Stromal cell of bone marrow (primary cell): ENCODE measurements at regions not wholly inside any gene's neighbourhood (a gene's known extent, or its start where the extent isn't known, plus 50 kb on each side); places are given as distances from the start of the nearest gene placed in this dataset.
"Not testable (repeated sequence)": the region's sequence is repeated elsewhere in the genome, so short reads cannot be mapped to it uniquely, and the experiment has no call there.

Source experiments
- DNase-seq: peaks from one replicate; pipeline ENCODE4 v3.0.0-alpha.2; 2012; ENCODE audit warnings: low read depth

DNA sequence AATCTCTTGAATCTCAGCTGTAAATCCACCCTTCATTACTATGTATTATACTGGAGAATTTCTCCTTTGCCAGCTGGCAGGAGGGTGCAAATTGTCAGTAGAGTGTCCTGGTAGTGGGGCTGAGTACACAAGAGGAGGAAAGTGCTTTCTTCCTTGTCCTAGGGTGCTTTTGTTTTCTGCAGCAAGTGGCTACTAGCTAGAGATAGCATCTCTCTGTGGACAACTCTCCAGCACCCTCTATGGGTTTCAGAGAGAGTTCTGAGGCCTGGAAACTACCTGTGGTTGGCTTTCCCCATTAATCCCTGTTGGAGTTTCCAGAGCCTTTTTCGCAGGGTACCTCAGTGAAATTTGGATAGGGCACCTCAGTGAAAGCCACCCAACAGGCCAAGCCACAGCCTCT lies 422.5 kb upstream of the RGS17 start:
- DNase-seq = no peak

DNA sequence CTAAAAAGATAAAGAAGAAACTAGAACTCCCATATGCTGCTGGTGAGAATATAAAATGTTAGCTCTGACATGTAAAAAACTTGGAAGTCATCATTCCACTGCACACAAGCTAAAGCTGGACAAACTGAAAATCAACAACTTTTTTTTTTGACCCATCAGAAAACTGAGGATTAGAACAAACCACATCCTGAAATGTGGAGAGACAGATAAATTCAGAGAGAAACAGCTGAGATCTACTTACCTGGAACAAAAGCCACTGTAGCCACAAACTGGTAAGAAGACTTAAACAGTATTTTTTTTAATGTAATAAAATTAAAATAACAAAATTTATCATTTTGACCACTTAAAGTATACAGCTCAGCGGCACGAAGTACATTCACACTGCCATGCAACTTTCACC lies 408.5 kb upstream of the RGS17 start:
- no peak for DNase-seq

DNA sequence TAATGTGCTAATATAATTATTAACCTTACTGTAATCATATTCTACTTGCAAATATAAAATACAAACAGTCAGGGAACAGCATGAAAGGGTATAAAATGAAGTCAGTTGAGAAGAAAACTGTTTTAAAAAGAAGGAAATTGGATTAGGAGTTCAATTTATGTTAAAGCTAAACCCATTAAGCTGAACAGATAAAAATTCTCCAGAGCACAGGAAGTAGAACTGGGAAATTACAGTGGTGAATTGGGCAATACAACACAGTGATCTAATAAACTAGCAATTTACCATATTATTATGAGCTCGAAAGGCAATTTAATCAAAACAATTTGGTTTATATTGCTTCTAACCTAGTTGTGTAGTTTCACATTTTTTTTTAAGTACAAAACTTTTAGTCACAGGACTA lies 407.4 kb upstream of the RGS17 start:
- no peak for DNase-seq

DNA sequence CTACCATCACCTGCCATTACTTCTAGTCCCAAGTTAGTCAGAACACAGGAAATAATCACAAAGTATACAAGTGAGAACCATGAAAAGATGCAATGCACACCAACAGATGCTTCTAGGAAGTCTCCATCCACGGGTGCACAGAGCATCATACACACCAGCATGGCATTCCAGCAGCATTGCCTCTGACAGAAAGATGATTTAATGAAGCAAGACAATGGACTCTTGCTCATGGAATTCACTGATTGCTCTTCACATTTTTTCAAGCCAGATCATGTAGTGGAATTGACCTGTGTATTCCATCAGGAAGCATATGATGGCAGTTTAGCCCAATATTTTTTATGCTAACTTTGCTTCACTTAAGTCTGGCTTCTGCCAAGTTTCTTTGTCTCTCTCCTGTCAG lies 406.3 kb upstream of the RGS17 start:
- DNase-seq = no peak

DNA sequence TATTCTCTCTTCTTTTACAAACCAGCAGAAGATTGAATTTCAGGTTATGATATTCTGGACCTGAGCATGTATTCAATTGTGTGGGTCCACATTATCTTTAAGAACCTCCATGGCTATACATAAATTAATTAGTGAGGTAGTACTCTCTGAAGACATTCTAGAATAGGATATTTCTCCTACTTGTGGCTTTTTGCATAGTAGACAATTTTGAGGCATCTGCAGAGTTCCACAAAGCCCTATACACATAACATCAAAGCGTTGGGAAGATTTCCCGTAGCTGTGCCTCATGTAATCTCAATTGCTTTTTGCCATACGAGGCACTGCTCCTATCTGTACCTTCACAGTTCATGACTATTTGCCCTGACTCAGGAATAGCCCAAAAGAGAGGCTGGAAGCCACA lies 395.4 kb upstream of the RGS17 start:
- no peak for DNase-seq

DNA sequence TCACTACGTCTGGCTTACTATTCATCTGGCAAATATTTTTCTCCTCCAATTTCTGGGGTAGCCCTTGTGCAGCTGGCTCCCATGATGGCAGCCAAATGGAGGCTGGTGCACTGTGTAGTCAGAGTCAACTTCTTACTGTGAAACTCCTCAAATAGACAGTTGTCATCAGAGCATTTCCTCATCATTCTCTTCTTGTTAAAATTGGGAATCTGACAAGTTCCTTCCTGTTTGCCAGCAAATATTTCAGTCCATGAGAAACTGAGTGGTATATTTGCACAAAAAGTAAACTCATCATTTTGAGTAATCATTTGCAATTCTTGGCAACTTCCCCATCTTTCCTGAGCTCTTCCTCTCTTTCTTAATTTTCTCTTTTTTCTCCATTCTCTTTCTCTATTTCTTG lies 394.9 kb upstream of the RGS17 start:
- DNase-seq = no peak

DNA sequence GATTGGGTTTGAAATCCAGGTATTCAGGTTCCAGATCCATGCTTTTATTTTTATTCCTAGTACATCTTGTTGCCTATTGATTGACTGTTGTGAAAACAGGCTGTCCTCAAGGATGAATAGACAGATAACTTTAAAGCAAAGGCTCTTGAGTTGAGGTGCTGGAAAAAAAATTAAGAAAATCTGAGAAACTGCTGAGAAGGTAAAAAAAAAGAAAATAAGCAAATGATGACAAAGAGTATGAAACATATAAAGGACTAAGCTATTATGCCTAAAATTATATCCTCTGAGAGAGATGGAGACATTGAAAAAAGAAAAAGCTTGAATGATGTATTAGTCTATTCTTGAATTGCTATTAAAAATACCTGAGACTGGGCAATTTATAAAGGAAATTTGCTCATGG lies 392.3 kb upstream of the RGS17 start:
- DNase-seq = no peak

DNA sequence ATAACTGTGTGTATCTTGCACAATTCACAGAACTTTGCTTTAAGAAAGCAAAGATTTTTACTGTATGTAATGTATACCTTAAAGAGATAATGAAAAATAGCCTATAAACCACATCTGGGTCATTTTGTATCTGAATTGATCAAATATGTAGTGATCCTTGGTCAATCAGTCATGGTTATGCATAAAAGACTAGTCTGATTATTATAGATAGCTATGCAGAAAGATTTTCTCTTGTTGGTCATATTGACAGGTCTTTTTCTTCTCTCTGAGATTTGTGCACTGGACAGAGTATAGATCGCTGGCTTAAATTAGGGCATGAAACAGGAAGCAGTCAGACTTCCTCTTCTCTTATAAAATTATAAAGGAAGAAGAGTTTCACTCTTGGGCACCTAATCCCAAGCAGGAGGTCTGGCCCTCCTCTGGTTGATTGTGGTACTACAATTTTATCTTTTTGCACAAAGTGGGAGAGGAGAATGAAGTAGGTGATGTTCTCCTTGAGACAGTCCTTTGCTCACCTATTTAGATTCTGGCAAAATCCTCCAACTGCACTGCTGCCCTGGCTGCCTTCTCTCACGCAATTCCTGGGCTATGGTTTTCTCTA lies 380.9 kb upstream of the RGS17 start:
- peak; percentile 7 for DNase-seq

DNA sequence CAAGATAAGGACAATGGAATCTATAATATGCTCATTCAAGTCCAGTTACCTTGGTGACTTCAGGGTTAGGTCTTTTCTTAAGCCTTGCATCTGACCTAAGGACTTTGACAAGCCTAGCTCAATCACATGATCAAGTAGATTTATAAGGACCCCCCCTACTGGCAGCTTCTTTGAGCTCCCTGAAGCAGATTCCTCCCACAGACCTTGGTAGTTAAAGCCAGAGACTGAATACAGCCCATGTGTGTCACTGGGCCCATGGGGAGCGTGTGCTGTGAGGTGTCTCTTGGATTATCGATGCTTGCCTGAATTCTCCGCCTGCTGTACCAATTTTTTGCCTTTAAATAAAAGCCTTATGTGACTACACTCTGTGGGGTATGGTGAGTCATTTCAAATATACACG lies 372.7 kb upstream of the RGS17 start:
- DNase-seq = no peak

DNA sequence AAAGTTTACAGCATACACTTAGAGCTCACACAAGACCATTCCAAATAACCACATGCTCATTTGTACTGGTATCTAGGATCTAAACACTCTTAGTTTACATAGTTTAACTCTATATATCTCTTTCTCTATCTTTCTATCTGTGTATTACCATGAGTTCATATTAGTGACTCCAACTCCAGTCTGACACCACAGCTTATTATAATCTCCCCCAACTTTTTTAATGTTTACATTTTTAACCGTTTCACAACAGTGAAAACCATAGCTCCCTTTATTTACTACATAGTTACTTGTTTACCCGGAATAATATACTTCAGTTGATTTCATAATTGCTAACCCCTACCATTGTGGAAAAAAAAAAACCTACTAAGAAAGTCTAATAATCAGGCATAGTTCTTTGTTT lies 362.4 kb upstream of the RGS17 start:
- DNase-seq = no peak

DNA sequence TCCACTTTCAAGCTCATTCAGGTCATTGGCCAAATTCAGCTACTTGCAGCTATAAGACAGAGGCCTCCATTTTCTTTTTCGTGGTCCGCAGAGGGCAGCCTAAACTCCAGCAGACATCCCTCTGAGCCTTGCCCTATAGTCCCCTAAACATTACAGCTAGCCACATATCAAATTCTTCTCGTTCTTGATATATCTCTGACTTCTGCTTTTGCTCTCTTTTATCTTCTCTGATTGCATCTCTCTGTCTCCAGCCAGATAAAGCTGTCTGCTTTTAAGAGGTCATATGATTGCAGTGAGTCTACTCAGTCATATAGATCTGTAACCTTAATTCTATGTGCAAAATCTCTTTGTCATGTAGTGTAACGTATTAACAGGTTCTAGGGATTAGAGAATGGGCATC lies 358.4 kb upstream of the RGS17 start:
- DNase-seq = no peak

DNA sequence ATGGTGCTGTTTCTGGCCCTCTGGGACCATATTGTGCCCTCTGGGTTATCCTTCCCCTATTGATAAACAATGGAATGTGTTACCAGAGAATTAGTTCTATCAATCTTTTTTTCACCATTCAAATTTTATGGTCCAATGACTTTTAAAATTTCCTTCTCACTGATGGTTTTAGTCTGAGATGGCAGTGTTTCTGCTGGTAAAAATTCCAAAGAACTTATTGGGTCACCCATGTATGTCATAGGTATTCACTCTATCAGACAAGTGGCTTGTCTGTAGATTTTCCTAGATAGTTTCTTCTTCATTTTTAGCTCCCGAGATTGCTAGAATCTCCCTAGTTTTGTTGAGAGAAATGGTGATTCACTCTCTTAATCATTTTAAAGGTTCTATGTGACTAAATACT lies 357.2 kb upstream of the RGS17 start:
- no peak for DNase-seq

DNA sequence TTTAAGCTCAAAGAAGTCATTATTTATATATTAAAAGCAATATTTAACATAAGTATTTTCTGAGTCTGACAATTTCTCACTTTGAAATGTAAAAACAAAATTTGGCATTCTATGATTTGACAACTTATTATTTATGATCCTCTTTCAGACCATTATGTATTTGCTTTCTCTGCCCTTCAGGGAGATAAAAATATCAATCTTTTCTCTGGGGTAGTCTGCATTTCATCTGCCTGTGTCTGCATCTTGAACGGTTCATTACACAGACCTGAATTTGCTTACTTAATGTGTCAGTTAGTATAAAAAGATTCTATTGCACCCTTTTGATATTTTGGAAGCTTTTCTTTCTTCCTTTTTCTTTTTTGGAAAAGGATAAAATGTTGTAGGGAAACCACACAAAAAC lies 354.0 kb upstream of the RGS17 start:
- DNase-seq = no peak

DNA sequence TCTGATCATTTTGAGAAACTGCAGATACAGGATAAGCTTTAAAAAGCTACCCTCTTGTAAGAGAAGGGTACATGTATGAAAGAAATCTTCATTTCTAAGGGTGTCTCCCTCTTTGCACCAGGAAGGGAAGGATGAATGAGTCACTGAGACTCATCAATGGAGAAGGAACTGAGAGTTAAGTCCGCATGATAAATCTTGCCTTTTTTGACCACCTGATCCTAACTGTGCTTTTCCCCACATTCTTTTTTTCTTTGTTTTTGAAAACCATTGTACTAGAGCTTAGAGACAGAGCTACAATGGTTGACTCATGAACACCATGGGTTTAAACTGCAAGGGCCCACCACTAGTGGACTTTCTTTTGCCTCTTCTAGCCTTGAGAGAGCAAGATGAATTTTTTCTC lies 353.0 kb upstream of the RGS17 start:
- DNase-seq = no peak

DNA sequence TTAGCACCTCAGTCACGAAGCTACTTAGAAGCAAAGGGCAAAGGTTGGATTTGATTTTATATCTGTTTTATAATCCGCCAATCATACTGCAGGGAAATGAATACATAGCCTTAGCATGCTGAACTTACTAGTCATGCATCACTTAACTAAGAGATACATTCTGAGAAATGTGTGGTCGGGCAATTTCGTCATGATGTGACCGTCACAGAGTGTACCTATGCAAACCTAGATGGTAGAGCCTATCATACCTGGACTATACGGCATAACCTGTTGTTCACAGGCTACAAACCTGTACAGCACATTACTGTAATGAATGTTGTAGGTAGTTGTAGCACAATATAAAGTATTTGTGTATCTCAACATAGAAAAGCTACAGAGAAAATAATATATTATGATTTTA lies 345.2 kb upstream of the RGS17 start:
- no peak for DNase-seq

DNA sequence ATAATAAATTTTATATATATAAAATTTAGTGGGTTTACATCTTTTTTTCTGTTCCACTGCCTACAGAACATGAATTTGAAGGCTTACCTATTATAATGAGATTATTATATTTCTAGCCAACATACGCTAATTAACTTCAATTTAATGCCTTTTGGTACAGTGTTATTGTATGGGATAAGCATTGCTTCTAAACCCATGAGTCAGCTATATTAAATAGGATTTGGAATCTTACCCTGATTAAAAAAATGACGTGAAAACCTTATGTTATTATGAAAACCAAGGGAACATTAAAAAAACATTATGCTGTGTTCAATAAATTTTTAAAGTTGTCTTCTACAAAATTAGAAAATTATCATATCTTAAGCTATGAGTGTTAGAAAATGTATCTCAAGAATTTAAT lies 334.0 kb upstream of the RGS17 start:
- no peak for DNase-seq

DNA sequence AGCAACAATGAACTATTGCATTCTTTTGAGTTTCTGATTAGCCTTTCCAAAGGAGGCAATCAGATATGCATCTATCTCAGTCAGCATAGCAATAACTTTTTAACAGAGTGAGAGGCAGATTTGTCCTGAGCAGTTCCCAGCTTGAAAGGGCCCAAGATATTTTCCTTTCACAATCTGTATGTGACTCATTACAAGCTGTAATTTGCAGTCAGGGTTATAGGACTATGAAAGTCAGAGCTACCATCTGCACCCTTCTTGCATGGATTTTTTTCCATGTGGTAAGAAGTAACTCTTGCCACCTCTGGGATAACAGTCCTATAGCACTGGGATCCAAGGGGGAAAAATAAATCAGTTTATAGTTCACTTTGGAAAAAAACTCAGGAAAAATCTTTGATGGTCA lies 318.2 kb upstream of the RGS17 start:
- DNase-seq = no peak

DNA sequence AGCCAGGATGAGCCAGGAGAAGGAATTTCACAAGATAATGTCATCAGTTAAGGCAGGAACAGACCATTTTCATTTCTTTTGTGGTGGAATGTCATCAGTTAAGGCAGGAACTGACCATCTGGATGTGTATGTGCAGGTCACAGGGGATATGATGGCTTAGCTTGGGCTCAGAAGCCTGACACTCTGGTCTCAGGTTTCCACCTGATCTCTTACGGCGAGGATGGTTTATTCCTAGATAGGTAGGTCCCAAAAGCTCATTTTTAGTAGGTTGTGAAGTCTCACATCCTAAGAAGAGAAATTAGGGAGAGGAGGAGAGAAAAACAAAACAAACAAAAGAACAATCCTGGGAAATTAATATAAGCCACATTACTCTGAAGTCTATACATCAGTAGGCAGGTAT lies 311.7 kb upstream of the RGS17 start:
- DNase-seq = not testable (repeated sequence)

DNA sequence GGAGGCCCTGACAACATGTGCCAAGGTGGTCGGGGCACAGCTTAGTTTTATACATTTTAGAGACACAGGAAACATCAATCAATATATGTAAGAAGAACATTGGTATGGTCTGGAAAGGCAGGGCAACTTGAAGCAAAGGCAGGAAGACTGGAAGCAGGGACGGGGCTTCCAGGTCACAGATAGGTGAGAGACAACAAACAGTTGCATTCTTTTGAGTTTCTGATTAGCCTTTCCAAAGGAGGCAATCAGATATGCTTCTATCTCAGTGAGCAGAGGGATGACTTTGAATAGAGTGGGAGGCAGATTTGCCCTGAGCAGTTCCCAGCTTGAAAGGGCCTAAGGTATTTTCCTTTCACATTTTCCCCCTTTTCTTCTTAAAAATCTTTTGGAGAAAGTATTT lies 311.0 kb upstream of the RGS17 start:
- DNase-seq = no peak

DNA sequence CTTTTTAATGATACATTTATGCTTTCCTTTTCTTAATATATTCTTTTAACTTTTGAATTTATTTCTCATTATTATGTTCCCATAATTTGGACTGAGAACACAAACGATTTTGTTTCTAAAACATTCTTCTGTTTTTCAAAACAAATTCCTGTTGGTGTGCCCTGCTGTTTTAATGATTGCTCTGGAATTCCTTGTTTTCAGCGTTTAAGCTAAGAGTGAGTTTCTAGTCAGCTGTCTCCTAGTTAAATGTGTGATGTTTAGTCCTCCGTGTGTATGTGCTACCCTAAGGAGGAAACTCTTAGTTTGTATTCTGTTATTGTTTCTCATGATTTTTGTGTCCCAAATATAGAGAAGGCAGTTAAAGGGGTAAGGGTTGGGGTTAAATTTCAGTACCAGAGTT lies 306.1 kb upstream of the RGS17 start:
- DNase-seq = no peak

DNA sequence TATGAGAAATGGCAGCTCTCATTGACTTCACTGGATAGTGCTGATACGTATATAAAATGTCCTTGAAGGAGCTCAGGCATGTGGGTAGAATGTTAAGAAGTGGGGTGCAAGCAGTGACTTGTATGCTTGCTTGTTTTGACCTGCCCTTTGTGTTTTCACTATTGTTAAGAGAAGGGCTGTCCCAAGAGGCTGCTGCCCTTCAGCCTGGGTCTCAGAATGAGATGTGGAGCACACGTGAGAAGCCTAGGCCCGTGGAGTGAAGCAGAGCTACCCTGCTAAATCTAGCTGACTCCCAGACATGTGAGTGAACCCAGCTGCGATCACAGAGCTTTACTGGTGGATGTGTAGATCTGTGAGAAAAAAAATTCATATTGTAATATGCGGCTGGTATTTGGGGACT lies 305.3 kb upstream of the RGS17 start:
- DNase-seq = no peak

DNA sequence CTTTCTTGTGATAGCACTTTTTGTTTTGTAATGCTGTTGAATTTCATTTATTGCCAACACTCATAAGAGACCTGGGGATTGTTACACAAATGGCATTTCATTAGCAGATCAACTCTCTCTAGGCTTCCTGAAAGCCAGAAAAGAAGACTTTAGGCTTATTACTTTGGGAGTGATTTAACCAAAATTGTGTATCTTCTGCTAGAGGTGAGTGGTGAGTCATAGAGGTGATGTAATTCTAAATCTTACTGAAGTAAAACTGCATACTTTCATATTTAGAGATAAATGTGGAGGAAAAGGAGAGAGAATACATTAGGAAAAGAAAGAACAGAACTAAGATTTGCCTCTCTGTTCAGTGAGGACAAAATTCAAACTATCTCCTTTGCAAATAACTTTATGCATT lies 304.7 kb upstream of the RGS17 start:
- no peak for DNase-seq

DNA sequence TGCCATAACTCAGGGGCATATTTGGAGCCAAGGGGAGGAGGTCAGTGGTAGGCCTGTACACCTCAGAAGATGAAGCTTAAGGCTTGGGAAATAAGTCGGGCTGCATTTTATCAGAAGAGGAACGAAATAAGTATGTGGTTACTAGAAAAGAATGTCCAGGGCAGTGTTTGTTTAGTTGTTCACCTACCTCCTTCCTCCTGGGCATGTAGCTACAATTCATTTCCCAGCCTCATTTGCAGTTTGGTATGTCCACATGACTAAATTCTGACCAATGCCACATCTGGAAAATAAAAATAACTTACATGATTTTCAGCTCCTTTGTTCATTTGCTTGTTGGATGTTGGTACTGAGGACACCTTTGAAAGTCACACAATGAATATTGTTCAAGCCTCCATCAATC lies 294.5 kb upstream of the RGS17 start:
- no peak for DNase-seq

DNA sequence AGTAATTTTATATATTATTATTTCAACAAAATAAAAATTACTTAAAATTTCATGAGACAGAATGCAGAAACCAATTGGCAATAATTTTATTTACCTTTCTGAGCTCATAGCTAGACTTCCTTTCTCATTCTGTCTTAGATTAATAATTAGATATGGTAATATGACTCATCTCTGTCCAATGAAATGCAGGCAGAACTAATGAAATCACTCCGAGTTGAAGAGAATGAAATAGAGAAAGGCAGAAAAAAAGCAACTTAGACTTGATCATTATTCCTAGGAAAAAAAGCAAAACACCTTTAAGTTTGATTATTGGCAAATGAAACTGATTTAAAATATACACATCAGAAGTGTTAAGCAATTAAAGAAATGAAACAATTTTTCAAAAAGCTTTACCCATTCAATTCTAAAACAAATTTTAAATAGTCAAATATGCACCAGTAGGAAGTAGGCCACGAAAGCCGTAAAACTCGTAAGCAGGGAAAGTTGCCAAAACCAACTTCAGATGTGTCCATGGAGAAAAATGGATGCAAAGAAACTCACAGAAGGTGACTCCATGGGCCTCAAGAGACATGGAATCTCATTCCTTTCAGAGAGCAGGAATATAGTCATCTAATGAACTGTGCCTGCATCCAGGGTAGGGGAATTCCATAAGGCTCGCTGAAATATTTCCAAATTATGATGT lies 293.8 kb upstream of the RGS17 start:
- no peak for DNase-seq

DNA sequence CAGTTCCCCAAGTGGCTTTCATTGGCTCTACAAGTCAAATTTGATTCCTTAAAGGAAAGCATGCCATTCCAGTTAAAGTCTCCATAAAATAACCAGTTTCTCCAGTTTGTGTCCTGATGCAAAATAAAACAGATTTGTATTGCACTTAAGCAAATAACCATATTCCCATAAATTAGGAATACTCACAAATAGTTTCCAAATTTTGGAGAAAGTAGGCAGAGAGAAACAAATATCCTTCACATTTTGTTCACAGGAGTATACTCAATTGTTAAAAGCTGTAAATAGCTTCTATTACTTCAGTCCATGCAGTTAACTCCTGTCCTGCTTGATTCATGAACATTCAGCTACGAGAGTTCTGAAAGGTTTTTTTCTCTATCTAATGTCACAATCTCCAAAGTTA lies 281.4 kb upstream of the RGS17 start:
- no peak for DNase-seq
